ENCODE measurements at regions not wholly inside any gene's neighbourhood (a gene's known extent, or its start where the extent isn't known, plus 50 kb on each side); places are given as distances from the start of the nearest gene placed in this dataset.

DNA sequence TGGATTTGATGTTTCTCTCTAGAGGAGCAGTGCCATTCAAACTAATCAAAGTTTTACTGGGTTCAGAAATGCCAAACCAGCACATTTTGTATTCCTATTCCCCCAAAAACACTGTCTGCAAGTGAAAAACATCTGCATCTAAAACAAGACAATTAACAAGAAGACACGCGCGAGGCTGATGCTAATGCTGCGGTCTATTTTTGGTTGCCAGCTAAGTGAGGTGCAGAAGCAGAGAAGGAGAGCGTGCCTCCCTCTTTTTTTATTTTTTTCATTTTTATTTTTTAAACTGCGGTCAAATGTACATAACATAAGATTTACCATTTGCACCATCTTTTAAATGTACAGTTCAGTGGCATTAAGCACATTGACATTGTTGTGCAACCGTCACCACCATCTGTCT is 641.1 kb downstream of the DHX35 start:
- 85 to 87% methylated on average over 7 of the region's 7 CpGs for WGBS, 2 donors
- no peaks in the 10 kb centered on the region for H3K9me3 ChIP-seq
- intact Hi-C loops (cut with DNase I): no loop called here
- H3K27me3 ChIP-seq: peaks cover 0 to 41% (median 4%) of the 10 kb centered on the region in 7 donors
- H3K36me3 ChIP-seq: no peaks in the 10 kb centered on the region
- ATAC-seq: no peak
- no peak for DNase-seq
- no peak for TF ChIP-seq CTCF (IDR thresholded peaks at IDR 0.05)
- H3K27ac ChIP-seq: no peak overlapping the region
- H3K4me3 ChIP-seq: no peak overlapping the region
- H3K4me1 ChIP-seq: no peaks in the 10 kb centered on the region

DNA sequence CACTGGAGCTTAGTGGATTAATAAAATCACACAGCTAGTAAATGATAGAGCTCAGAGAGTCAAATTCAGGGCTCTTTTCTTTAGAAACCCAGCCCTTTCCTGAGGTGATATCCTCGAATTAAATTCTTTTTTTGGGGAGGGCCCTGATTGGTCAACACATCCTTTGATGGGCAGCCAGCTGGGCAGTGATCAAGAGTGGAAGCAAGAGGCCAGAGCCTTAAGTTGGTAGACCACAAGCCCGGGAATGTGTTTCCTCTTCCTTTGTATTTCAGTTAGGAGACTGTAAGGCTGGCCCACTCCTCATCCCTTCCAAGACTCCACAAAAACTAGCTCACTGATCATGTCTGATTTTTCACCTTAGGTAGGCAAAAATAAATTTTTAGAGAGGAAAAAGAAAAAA is 640.5 kb downstream of the DHX35 start:
- no peak for TF ChIP-seq CTCF (IDR thresholded peaks at IDR 0.05)
- ATAC-seq (no peak), DNase-seq (no peak)
- Histone ChIP-seq H3K27ac (no peak overlapping the region), H3K4me1 (no peaks in the 10 kb centered on the region), H3K36me3 (no peaks in the 10 kb centered on the region), H3K4me3 (no peak overlapping the region), H3K27me3 (peaks cover 0 to 43% (median 4%) of the 10 kb centered on the region in 7 donors), H3K9me3 (no peaks in the 10 kb centered on the region)
- 34 to 36% methylated on average over 2 of the region's 2 CpGs for WGBS, 2 donors
- intact Hi-C loops (cut with DNase I): no loop called here

- DNase-seq (no peak), ATAC-seq (no peak)
- intact Hi-C loops (cut with DNase I): no loop called here
- Histone ChIP-seq H3K4me3 (no peak overlapping the region), H3K4me1 (no peaks in the 10 kb centered on the region), H3K27me3 (peaks cover 0 to 41% (median 4%) of the 10 kb centered on the region in 7 donors), H3K36me3 (no peaks in the 10 kb centered on the region), H3K9me3 (no peaks in the 10 kb centered on the region), H3K27ac (no peak overlapping the region)
- no peak for TF ChIP-seq CTCF (IDR thresholded peaks at IDR 0.05)
- 77 to 87% methylated on average over 3 of the region's 3 CpGs for WGBS, 2 donors
These were observed 638.7 kb downstream of the DHX35 start for GRCh38 chr20:39600871-39601270.

- no peak overlapping the region for H3K27ac ChIP-seq
- no peak for ATAC-seq
- intact Hi-C loops (cut with DNase I): no loop called here
- H3K4me1 ChIP-seq: no peaks in the 10 kb centered on the region
- WGBS, 2 donors: 71 to 82% methylated on average over 1 of the region's 1 CpG
- no peak overlapping the region for H3K4me3 ChIP-seq
- peaks cover 0 to 39% (median 4%) of the 10 kb centered on the region in 7 donors for H3K27me3 ChIP-seq
- no peak for TF ChIP-seq CTCF (IDR thresholded peaks at IDR 0.05)
- H3K9me3 ChIP-seq: no peaks in the 10 kb centered on the region
- no peak for DNase-seq
- H3K36me3 ChIP-seq: no peaks in the 10 kb centered on the region
These were observed 638.0 kb downstream of the DHX35 start for GRCh38 chr20:39600156-39600555.
